Choroid plexus epithelial cell (primary cell): ENCODE measurements at regions not wholly inside any gene's neighbourhood (a gene's known extent, or its start where the extent isn't known, plus 50 kb on each side); places are given as distances from the start of the nearest gene placed in this dataset.

Experiments
- DNase-seq: peaks from one replicate; pipeline ENCODE4 v3.0.0-alpha.2; 2010; ENCODE audit warnings: low read depth
- H3K4me3 ChIP-seq: 2 replicates; pipeline ENCODE4 v1.5.1; 2011; ENCODE audit warnings: low read depth, mild to moderate bottlenecking, control low read depth, low read length, moderate library complexity
- TF ChIP-seq, protein P1 (sequence below): conservative IDR thresholded peaks from 2 replicates; pipeline ENCODE4 v1.5.1; 2011; ENCODE audit warnings: low read depth, mild to moderate bottlenecking, control low read depth, inconsistent platforms, low read length, moderate library complexity

DNA sequence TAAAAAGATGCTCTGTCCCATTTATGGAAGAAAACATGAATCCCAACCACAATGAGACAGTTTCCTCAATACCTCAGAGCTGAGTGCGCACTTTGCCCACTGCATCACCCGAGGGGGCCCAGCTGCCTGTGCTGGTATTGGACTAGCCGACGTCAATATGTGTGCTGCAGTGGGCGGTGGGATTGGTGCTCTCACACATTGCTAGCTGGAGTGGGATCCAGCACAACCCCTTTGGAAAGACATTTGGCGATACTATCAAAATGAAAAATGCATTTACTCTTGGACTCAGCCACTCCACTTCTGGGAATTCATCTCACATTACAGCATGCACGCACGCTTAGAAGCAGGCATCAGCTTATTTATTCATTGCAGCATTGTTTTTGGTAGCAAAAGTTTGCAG, 289.2 kb upstream of the FOXF1 start:
- TF ChIP-seq, protein P1, sequence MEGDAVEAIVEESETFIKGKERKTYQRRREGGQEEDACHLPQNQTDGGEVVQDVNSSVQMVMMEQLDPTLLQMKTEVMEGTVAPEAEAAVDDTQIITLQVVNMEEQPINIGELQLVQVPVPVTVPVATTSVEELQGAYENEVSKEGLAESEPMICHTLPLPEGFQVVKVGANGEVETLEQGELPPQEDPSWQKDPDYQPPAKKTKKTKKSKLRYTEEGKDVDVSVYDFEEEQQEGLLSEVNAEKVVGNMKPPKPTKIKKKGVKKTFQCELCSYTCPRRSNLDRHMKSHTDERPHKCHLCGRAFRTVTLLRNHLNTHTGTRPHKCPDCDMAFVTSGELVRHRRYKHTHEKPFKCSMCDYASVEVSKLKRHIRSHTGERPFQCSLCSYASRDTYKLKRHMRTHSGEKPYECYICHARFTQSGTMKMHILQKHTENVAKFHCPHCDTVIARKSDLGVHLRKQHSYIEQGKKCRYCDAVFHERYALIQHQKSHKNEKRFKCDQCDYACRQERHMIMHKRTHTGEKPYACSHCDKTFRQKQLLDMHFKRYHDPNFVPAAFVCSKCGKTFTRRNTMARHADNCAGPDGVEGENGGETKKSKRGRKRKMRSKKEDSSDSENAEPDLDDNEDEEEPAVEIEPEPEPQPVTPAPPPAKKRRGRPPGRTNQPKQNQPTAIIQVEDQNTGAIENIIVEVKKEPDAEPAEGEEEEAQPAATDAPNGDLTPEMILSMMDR = no peak
- no peak overlapping the region for H3K4me3 ChIP-seq
- DNase-seq = no peak

DNA sequence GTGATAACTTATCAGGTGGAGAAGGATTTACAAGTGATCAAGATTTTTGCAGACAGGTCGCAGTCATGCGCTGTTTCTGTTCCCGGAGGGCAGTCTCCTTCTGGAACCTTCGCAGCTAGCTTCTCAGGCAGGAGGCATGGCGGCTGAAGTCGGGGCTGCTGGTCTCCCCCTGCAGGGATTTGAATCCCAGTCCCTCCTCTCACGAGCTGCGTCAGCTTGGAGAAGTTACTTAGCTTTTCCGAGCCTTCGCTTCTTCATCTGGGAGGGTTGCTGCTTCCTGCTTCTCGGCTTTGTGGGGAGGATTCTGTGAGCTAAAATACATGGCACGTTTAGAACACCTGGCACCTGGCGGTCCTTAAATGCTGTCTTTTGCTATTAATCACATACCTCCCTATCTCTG, 287.8 kb upstream of the FOXF1 start:
- no peak overlapping the region for H3K4me3 ChIP-seq
- TF ChIP-seq, protein P1 = no peak
- DNase-seq = peak; percentile 19

DNA sequence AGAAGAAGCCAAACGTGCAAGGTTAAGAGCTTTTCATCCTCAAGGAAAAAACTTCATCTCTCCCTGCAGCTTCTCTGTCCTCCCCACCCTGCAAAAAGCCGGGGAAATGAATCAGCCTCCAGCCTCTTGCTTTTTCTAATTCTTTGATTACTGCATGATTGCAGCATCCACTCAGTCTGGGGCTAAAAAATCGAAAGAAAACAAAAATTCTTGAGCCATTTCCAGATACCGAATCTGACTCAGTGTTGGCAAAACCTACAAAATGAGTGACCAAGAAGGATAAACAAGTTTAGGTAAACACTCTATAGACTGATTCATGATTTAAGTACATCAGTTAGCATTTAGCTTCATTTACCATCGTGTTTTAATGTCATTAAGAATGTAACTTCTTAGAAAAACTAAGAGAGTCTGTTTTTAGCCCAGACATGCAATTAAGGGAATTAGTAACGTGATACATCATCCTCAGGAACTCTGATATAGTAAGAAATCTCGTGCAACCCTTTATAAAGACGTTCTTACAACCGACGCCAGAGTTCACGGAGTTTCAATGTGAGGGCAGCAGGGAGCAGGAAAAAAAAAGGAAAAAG, 287.3 kb upstream of the FOXF1 start:
- TF ChIP-seq, protein P1 = peak; percentile 2
- no peak overlapping the region for H3K4me3 ChIP-seq
- DNase-seq = peak; percentile 83

DNA sequence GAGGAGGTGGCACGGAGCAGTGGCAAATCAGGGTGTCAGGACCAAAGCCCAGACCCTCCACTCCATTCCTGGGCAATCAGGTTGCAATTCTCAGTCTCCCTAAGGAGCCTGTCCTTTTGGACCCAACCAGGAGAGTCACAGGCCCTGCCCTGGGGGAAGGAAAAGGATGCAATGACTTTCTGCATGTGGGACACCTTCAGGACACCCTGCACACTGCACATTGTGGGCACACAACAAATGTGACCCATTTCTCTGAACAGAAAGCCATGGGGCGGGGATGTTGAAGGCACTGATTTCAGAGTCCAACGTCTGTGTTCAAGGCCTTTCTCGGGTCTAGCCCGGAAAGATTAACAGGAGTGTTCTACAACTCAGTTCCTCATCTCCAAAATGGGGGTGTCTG, 286.2 kb upstream of the FOXF1 start:
- no peak overlapping the region for H3K4me3 ChIP-seq
- no peak for DNase-seq
- TF ChIP-seq, protein P1 = no peak

DNA sequence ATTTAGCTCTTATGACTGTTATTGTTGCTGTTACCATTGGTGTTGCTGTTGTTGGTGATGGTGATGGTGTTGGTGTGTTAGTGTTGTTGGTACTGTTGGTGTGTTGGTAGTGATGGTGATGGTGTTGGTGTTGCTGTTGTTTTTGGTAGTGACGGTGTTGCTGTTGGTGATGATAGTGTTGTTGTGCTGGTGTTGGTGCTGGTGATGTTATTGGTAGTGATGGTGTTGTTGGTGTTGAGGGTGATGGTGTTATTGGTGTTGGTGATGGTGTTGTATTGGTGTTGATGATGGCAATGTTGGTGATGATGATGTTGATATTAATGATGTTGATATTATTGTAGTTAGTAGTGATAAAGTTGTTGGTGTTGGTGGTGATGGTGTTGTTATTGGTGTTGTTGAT, 285.7 kb upstream of the FOXF1 start:
- TF ChIP-seq, protein P1 = no peak
- no peak for DNase-seq
- no peak overlapping the region for H3K4me3 ChIP-seq

DNA sequence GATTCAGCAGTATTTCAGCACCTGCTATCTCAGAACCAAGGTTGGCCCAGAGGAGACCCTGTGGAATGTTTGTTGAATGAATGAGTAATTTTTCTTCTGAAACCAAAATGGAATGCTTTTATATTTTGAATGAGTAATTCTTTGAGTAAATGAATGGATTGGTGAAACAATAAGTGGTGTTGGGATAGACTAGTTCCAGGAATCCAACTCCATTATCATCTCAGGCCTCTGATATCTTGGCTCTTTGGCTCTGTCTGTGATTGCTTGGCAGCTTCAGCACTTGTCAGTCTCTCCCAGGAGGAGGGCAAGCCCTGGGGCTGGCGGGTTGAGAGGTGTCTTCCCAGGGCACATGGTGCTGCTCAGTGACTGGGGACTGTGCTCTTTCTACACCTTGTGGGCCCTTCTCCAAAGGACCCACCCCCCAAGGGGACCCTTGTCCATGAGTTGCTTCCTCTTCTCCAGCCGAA, 284.4 kb upstream of the FOXF1 start:
- TF ChIP-seq, protein P1 = no peak
- no peak overlapping the region for H3K4me3 ChIP-seq
- DNase-seq = no peak

DNA sequence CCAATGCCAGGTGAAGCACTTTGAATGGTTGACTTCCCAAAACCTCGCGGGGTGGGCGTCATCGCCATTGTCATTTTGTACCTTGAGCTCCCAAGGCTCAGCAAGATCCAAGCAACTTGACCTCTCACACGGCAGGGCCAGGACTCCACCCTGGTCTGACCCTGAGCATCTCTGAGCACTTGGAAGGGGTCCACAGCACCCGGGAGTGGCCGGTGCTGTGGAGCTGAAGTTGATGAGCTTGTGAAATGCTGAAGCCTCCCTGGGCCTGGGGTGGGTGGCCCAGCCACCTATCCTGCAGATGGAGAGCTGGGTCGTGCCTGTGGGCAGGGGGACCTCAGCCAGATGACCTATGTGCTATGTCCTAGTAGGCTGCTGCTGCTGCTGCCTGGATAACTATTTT, 283.3 kb upstream of the FOXF1 start:
- TF ChIP-seq, protein P1 = no peak

More for the DNA sequence above, 283.3 kb upstream of the FOXF1 start:
- no peak overlapping the region for H3K4me3 ChIP-seq
- DNase-seq = no peak
